H1 (cell line): ENCODE measurements at regions not wholly inside any gene's neighbourhood (a gene's known extent, or its start where the extent isn't known, plus 50 kb on each side); places are given as distances from the start of the nearest gene placed in this dataset.

Experiments
- ASH2L ChIP-seq: fragments of 200-600, 300-600 bp; sonication (generic); IDR thresholded peaks from one replicate; pipeline ENCODE4 v1.7.1; 2017; ENCODE audit warnings: low read length
- CREB1 ChIP-seq: IDR thresholded peaks from 2 replicates; pipeline ENCODE4 v1.6.1; 2012; ENCODE audit warnings: inconsistent platforms
- CTCF ChIP-seq, 3 experiments: IDR thresholded peaks; 1 replicate in 2 of 3; 2 replicates in 1 of 3; pipeline versions ENCODE4 v1.5.1 to v1.6.1; 2011; ENCODE audit warnings: low read length in 3 of 3, mild to moderate bottlenecking in 3 of 3, inconsistent platforms in 2 of 3, low read depth in 1 of 3, moderate library complexity in 1 of 3; ENCODE audit not compliant: insufficient read depth in 1 of 3; ENCODE audit errors: control extremely low read depth in 1 of 3
- E2F6 ChIP-seq: IDR thresholded peaks from 2 replicates; pipeline ENCODE4 v1.6.1; 2012; ENCODE audit warnings: inconsistent platforms
- EP300 ChIP-seq, 2 experiments: IDR thresholded peaks; 1 replicate in 1 of 2; 2 replicates in 1 of 2; pipeline ENCODE4 v1.6.1; 2011 to 2012; ENCODE audit warnings: low read depth in 2 of 2, low read length in 2 of 2, mild to moderate bottlenecking in 2 of 2, borderline replicate concordance in 1 of 2, inconsistent platforms in 1 of 2, moderate library complexity in 1 of 2
- GTF2F1 ChIP-seq: IDR thresholded peaks from 2 replicates; pipeline ENCODE4 v1.6.1; 2012; ENCODE audit warnings: low read depth, low read length, improper control_type of control experiment, borderline replicate concordance
- JUND ChIP-seq: IDR thresholded peaks from 2 replicates; pipeline ENCODE4 v1.6.1; 2011; ENCODE audit warnings: mild to moderate bottlenecking, improper control_type of control experiment, low read length
- NRF1 ChIP-seq: IDR thresholded peaks from 2 replicates; pipeline ENCODE4 v1.6.1; 2011; ENCODE audit warnings: mild to moderate bottlenecking, low read depth, low read length, improper control_type of control experiment
- POLR2AphosphoS5 ChIP-seq: IDR thresholded peaks from 2 replicates; pipeline ENCODE4 v1.6.1; 2011; ENCODE audit warnings: low read depth, low read length
- SP1 ChIP-seq: IDR thresholded peaks from 2 replicates; pipeline ENCODE4 v1.6.1; 2011; ENCODE audit warnings: low read depth, low read length
- SP4 ChIP-seq: IDR thresholded peaks from 2 replicates; pipeline ENCODE4 v1.6.1; 2012; ENCODE audit warnings: low read length, inconsistent platforms
- USF2 ChIP-seq: IDR thresholded peaks from 2 replicates; pipeline ENCODE4 v1.6.1; 2011; ENCODE audit warnings: low read length, improper control_type of control experiment
- ZNF274 ChIP-seq: IDR thresholded peaks from 2 replicates; pipeline ENCODE4 v1.7.0; 2012; ENCODE audit warnings: low read length, borderline replicate concordance; ENCODE audit errors: extremely low read depth

- TF ChIP-seq SP4 (no peak), CTCF (IDR thresholded peaks at IDR 0.05; ENCODE audit: control extremely low read depth in 1 of 3, insufficient read depth in 1 of 3, low read depth in 1 of 3, low read length in 3 of 3) (no peak), NRF1 (no peak), POLR2AphosphoS5 (no peak), EP300 (IDR thresholded peaks at IDR 0.05; ENCODE audit: borderline replicate concordance in 1 of 2, low read depth in 2 of 2, low read length in 2 of 2) (no peak), E2F6 (no peak), CREB1 (no peak), JUND (no peak), GTF2F1 (no peak), SP1 (no peak), ZNF274 (no peak), ASH2L (no peak), USF2 (no peak)
These were observed 85.9 kb upstream of the MDM1 start for GRCh38 chr12:68418137-68418460.
